ENCODE measurements at regions not wholly inside any gene's neighbourhood (a gene's known extent, or its start where the extent isn't known, plus 50 kb on each side); places are given as distances from the start of the nearest gene placed in this dataset.

- H2BK120ac ChIP-seq (replicated peaks; ENCODE audit: low read depth, low read length) = no peak overlapping the region
- H3K4me2 ChIP-seq (ENCODE audit: insufficient read depth in 1 of 2, low read depth in 2 of 2, low read length in 2 of 2) = no peak overlapping the region
- no peak overlapping the region for H2AK5ac ChIP-seq (ENCODE audit: low read depth, low read length)
- no peak overlapping the region for H4K5ac ChIP-seq (ENCODE audit: insufficient read length, low read depth, low read length)
- no peaks in the 10 kb centered on the region for H3K9me3 ChIP-seq (ENCODE audit: insufficient read depth in 2 of 2, low read depth in 1 of 2, low read length in 1 of 2)
- no peak overlapping the region for H4K8ac ChIP-seq (ENCODE audit: extremely low read depth, insufficient read depth, low read length)
- no peak overlapping the region for H4K91ac ChIP-seq (replicated peaks; ENCODE audit: insufficient read length, low read length)
- no peak overlapping the region for H2AFZ ChIP-seq (ENCODE audit: low read length)
- H3K79me1 ChIP-seq (ENCODE audit: low read depth, low read length) = no peaks in the 10 kb centered on the region; the same call in 1 of the 2 replicates
- no peak overlapping the region for H3K18ac ChIP-seq (ENCODE audit: extremely low read depth, low read length)
- ChIA-PET CTCF (ENCODE audit: partially characterized antibody) (interaction anchor here (0.6 to 1.2 kb wide), 5 partner anchors 9 to 648 kb away, joined by 3 to 5 read pairs (median 4); no protein-coding TSS in a partner anchor), POLR2A (ENCODE audit: partially characterized antibody) (interaction anchor here (0.7 to 1.1 kb wide), 2 partner anchors 9 to 53 kb away, joined by 3 read pairs; no protein-coding TSS in a partner anchor)
- no peak overlapping the region for H2BK15ac ChIP-seq (ENCODE audit: low read length)
- no peak overlapping the region for H2BK20ac ChIP-seq (ENCODE audit: low read length)
- no peak overlapping the region for H3K56ac ChIP-seq (replicated peaks; ENCODE audit: insufficient read length, low read depth, low read length)
- no peak overlapping the region for H2BK12ac ChIP-seq (ENCODE audit: low read depth, low read length)
- H3K9ac ChIP-seq (replicated peaks in 1 of 4; ENCODE audit: extremely low read depth in 1 of 4, low read depth in 3 of 4, low read length in 3 of 4) = no peak overlapping the region
- no peak overlapping the region for H3K4ac ChIP-seq (replicated peaks; ENCODE audit: insufficient read length, low read depth, low read length)
- DNase-seq (ENCODE audit: low read depth in 1 of 2, low spot score in 2 of 2) (no peak), FAIRE-seq (no peak)
- H3K23ac ChIP-seq (ENCODE audit: insufficient read length) = no peak overlapping the region
- H3K14ac ChIP-seq (ENCODE audit: insufficient read length) = no peak overlapping the region
- H3K36me3 ChIP-seq (ENCODE audit: control insufficient read depth in 2 of 4, insufficient read depth in 4 of 4, low read length in 3 of 4) = no peaks in the 10 kb centered on the region
- H3K4me3 ChIP-seq (ENCODE audit: extremely low read depth in 1 of 4, insufficient read depth in 2 of 4, low read depth in 3 of 4, low read length in 4 of 4) = no peak overlapping the region
- no peak overlapping the region for H3K27ac ChIP-seq (ENCODE audit: low read depth, low read length)
- peaks cover 0 to 5% (median 0%) of the 10 kb centered on the region in 4 experiments; a peak in 2 of 7 replicates for H3K4me1 ChIP-seq (replicated peaks in 1 of 4; ENCODE audit: control insufficient read depth in 3 of 4, insufficient read depth in 4 of 4, low read length in 3 of 4)
- no peak overlapping the region for H2BK5ac ChIP-seq (ENCODE audit: low read depth, low read length)
- TF ChIP-seq KDM4A (IDR thresholded peaks at IDR 0.05; ENCODE audit: low read depth, low read length, severe bottlenecking) (no peak), FOSL1 (IDR thresholded peaks at IDR 0.05; ENCODE audit: insufficient read depth, low read depth, low read length) (no peak), CEBPB (IDR thresholded peaks at IDR 0.05; ENCODE audit: low read depth, low read length) (no peak), NRF1 (IDR thresholded peaks at IDR 0.05; ENCODE audit: low read depth, low read length) (no peak), SIRT6 (IDR thresholded peaks at IDR 0.05; ENCODE audit: low read length) (no peak), JUN (IDR thresholded peaks at IDR 0.05; ENCODE audit: low read depth, low read length) (no peak), JUND (IDR thresholded peaks at IDR 0.05; ENCODE audit: low read length) (no peak), GABPA (IDR thresholded peaks at IDR 0.05; ENCODE audit: borderline replicate concordance, insufficient read depth, low read length) (no peak), TAF7 (optimal IDR thresholded peaks at IDR 0.05; ENCODE audit: borderline replicate concordance, low read depth, low read length) (no peak), EP300 (IDR thresholded peaks at IDR 0.05; ENCODE audit: borderline replicate concordance in 1 of 2, low read depth in 2 of 2, low read length in 2 of 2) (no peak), SP1 (IDR thresholded peaks at IDR 0.05; ENCODE audit: low read depth, low read length) (no peak), CBX5 (IDR thresholded peaks at IDR 0.05; ENCODE audit: low read depth, low read length) (no peak), TCF12 (IDR thresholded peaks at IDR 0.05; ENCODE audit: low read depth, low read length) (no peak), SUZ12 (IDR thresholded peaks at IDR 0.05; ENCODE audit: low read length) (no peak), CHD1 (IDR thresholded peaks at IDR 0.05; ENCODE audit: low read depth, low read length) (no peak), NANOG (IDR thresholded peaks at IDR 0.05; ENCODE audit: insufficient read depth, low read depth, low read length, poor library complexity, severe bottlenecking) (no peak)
- no peaks in the 10 kb centered on the region for H3K27me3 ChIP-seq (replicated peaks in 1 of 4; ENCODE audit: control insufficient read depth in 3 of 4, extremely low read depth in 1 of 4, insufficient read depth in 3 of 4, low read length in 3 of 4)
- H4K20me1 ChIP-seq (replicated peaks in 1 of 2; ENCODE audit: control insufficient read depth in 1 of 2, insufficient read depth in 2 of 2, low read length in 2 of 2) = no peaks in the 10 kb centered on the region
- H3K79me2 ChIP-seq (ENCODE audit: control insufficient read depth in 1 of 2, insufficient read depth in 2 of 2, low read length in 2 of 2) = peaks cover 0 to 46% of the 10 kb centered on the region in 2 experiments; a peak in 2 of 4 replicates
- no peaks in the 10 kb centered on the region for H3K23me2 ChIP-seq (ENCODE audit: low read depth, low read length)
Observed at GRCh38 chr2:167471332-167471731, 583.1 kb downstream of the XIRP2 start.
